GM23338 (cell line): ENCODE measurements at regions not wholly inside any gene's neighbourhood (a gene's known extent, or its start where the extent isn't known, plus 50 kb on each side); places are given as distances from the start of the nearest gene placed in this dataset.

Source experiments
- CTCF ChIP-seq, 2 experiments: fragments of 200-600 bp in 1 of 2; sonication (generic) in 1 of 2; conservative IDR thresholded peaks; 2 replicates each; pipeline versions ENCODE4 v1.5.1 to v1.6.1; 2016 to 2017; ENCODE audit warnings: antibody characterized with exemption in 2 of 2, low read depth in 2 of 2, mild to moderate bottlenecking in 2 of 2, moderate library complexity in 1 of 2
- ETS1 ChIP-seq: IDR thresholded peaks from 2 replicates; pipeline ENCODE4 v1.6.1; 2016; ENCODE audit warnings: antibody characterized with exemption
- EZH2 ChIP-seq: fragments of 200-600 bp; sonication (generic); IDR thresholded peaks from one replicate; pipeline ENCODE4 v1.8.0; 2017; ENCODE audit warnings: antibody characterized with exemption, mild to moderate bottlenecking, low read depth; ENCODE audit not compliant: unreplicated experiment
- JUNB ChIP-seq: IDR thresholded peaks from one replicate; pipeline ENCODE4 v1.6.1; 2016; ENCODE audit warnings: antibody characterized with exemption; ENCODE audit not compliant: unreplicated experiment
- POLR2AphosphoS5 ChIP-seq: IDR thresholded peaks from 2 replicates; pipeline ENCODE4 v1.6.1; 2016; ENCODE audit warnings: antibody characterized with exemption, low read depth
- REST ChIP-seq: IDR thresholded peaks from one replicate; pipeline ENCODE4 v1.6.1; 2018; ENCODE audit warnings: antibody characterized with exemption; ENCODE audit not compliant: unreplicated experiment
- ZNF114 ChIP-seq: fragments of 250-450 bp; sonication (Bioruptor Pico); IDR thresholded peaks from 2 replicates; pipeline ENCODE4 v1.5.0; 2020; ENCODE audit warnings: mild to moderate bottlenecking, moderate library complexity
- ZNF462 ChIP-seq: fragments of 250-450 bp; sonication (Bioruptor Pico); IDR thresholded peaks from 2 replicates; pipeline ENCODE4 v1.5.0; 2020; ENCODE audit warnings: mild to moderate bottlenecking, moderate library complexity

GRCh38 chr5:155786108-155786507 lies 540.9 kb upstream of the SGCD start:
- no peak for TF ChIP-seq CTCF (conservative IDR thresholded peaks at IDR 0.05; ENCODE audit: low read depth in 2 of 2)
- no peak for TF ChIP-seq ZNF462 (CRISPR knock-in tag)
- no peak for TF ChIP-seq POLR2AphosphoS5
- TF ChIP-seq REST, result no peak
- no peak for TF ChIP-seq EZH2
- TF ChIP-seq ZNF114 (CRISPR knock-in tag), result no peak
- no peak for TF ChIP-seq JUNB
- TF ChIP-seq ETS1, result no peak
